Small intestine (tissue), 7 donors: ENCODE measurements at regions not wholly inside any gene's neighbourhood (a gene's known extent, or its start where the extent isn't known, plus 50 kb on each side); places are given as distances from the start of the nearest gene placed in this dataset.

Experiments used
- DNase-seq, 2 donors: peaks; one replicate each; pipeline versions ENCODE4 v3.0.0 to v3.0.0-alpha.2; 2013
- FAIRE-seq: peaks from 2 replicates; lab custom pipeline; 2012; peaks lifted over from hg19 to GRCh38; lab: Jason Lieb, UNC
- H3K27ac ChIP-seq, 3 donors: one replicate each; pipeline ENCODE4 v1.5.1; 2013; ENCODE audit warnings: low read length in 2 of 3, mild to moderate bottlenecking in 2 of 3, control low read depth in 1 of 3, inconsistent platforms in 1 of 3, low read depth in 1 of 3, moderate library complexity in 1 of 3
- H3K27me3 ChIP-seq, 3 donors: one replicate each; pipeline ENCODE4 v1.6.1; 2013; ENCODE audit warnings: low read length in 3 of 3, inconsistent platforms in 1 of 3; ENCODE audit not compliant: control insufficient read depth in 3 of 3, insufficient read depth in 3 of 3
- H3K36me3 ChIP-seq, 3 donors: one replicate each; pipeline ENCODE4 v1.6.1; 2013; ENCODE audit warnings: low read length in 3 of 3, inconsistent platforms in 1 of 3, low read depth in 1 of 3, mild to moderate bottlenecking in 1 of 3, moderate library complexity in 1 of 3; ENCODE audit not compliant: control insufficient read depth in 3 of 3, insufficient read depth in 2 of 3
- H3K4me1 ChIP-seq, 3 donors: one replicate each; pipeline ENCODE4 v1.6.1; 2013; ENCODE audit warnings: low read length in 2 of 3, inconsistent platforms in 1 of 3, low read depth in 1 of 3, mild to moderate bottlenecking in 1 of 3, moderate library complexity in 1 of 3; ENCODE audit not compliant: control insufficient read depth in 3 of 3, insufficient read depth in 2 of 3
- H3K4me3 ChIP-seq, 3 donors: one replicate each; pipeline ENCODE4 v1.5.1; 2013; ENCODE audit warnings: low read length in 3 of 3, control low read depth in 1 of 3, inconsistent platforms in 1 of 3, low read depth in 1 of 3, mild to moderate bottlenecking in 1 of 3, moderate library complexity in 1 of 3
- H3K9me3 ChIP-seq, 2 donors: one replicate each; pipeline ENCODE4 v1.6.1; 2013; ENCODE audit warnings: low read depth in 1 of 2, low read length in 1 of 2; ENCODE audit not compliant: control insufficient read depth in 2 of 2, insufficient read depth in 1 of 2
- WGBS, 3 donors: extraction: QIAGEN DNeasy Blood & Tissue Kit; methylation state at CpG; one replicate each; pipeline ENCODE4 v1.1.7; 2013; 5-methylcytosine and 5-hydroxymethylcytosine counted together
- donor health status: healthy with polysubstance abuse.
- donor health status: control.
- donor health status: control.
- donor health status: Bipolar disorder and iron deficiency.
- donor health status: healthy.

- Histone ChIP-seq H3K27me3 (no peaks in the 10 kb centered on the region), H3K4me3 (no peak overlapping the region), H3K27ac (no peak overlapping the region), H3K36me3 (no peaks in the 10 kb centered on the region), H3K9me3 (no peaks in the 10 kb centered on the region), H3K4me1 (no peaks in the 10 kb centered on the region)
- WGBS, 3 donors: 72 to 75% (median 75%) methylated on average over 11 of the region's 11 CpGs
- DNase-seq: no peak
- no peak for FAIRE-seq
Observed at GRCh38 chr5:2165615-2166305, 283.0 kb upstream of the IRX4 start.

- Histone ChIP-seq H3K27me3 (no peaks in the 10 kb centered on the region), H3K36me3 (no peaks in the 10 kb centered on the region), H3K27ac (no peak overlapping the region), H3K4me1 (no peaks in the 10 kb centered on the region), H3K9me3 (no peaks in the 10 kb centered on the region), H3K4me3 (no peak overlapping the region)
- FAIRE-seq (no peak), DNase-seq (no peak)
- 64 to 70% (median 64%) methylated on average over 15 of the region's 15 CpGs for WGBS, 3 donors
Observed at GRCh38 chr5:2165203-2165602, 282.5 kb upstream of the IRX4 start.

GRCh38 chr5:2164586-2164985, 281.9 kb upstream of the IRX4 start:
- Histone ChIP-seq H3K4me1 (no peaks in the 10 kb centered on the region), H3K27ac (no peak overlapping the region), H3K4me3 (no peak overlapping the region), H3K9me3 (no peaks in the 10 kb centered on the region), H3K27me3 (no peaks in the 10 kb centered on the region), H3K36me3 (no peaks in the 10 kb centered on the region)
- WGBS, 3 donors: 53 to 70% (median 70%) methylated on average over 13 of the region's 13 CpGs
- FAIRE-seq (no peak), DNase-seq (no peak)

- FAIRE-seq: no peak
- no peak for DNase-seq
- no peak overlapping the region for H3K4me3 ChIP-seq
- H3K9me3 ChIP-seq: no peaks in the 10 kb centered on the region
- WGBS, 3 donors: 65 to 70% (median 68%) methylated on average over 14 to 16 of the region's 16 CpGs
- no peak overlapping the region for H3K27ac ChIP-seq
- H3K4me1 ChIP-seq: no peaks in the 10 kb centered on the region
- no peaks in the 10 kb centered on the region for H3K27me3 ChIP-seq
- no peaks in the 10 kb centered on the region for H3K36me3 ChIP-seq
Observed at GRCh38 chr5:2163940-2164490, 281.3 kb upstream of the IRX4 start.

GRCh38 chr5:2163060-2163856, 280.5 kb upstream of the IRX4 start:
- 88 to 90% (median 90%) methylated on average over 20 of the region's 20 CpGs for WGBS, 3 donors
- Histone ChIP-seq H3K36me3 (no peaks in the 10 kb centered on the region), H3K27me3 (no peaks in the 10 kb centered on the region), H3K4me3 (no peak overlapping the region), H3K4me1 (no peaks in the 10 kb centered on the region), H3K9me3 (no peaks in the 10 kb centered on the region), H3K27ac (no peak overlapping the region)
- DNase-seq (no peak), FAIRE-seq (no peak)

GRCh38 chr5:2160811-2161210, 278.1 kb upstream of the IRX4 start:
- Histone ChIP-seq H3K4me1 (no peaks in the 10 kb centered on the region), H3K27ac (no peak overlapping the region), H3K27me3 (no peaks in the 10 kb centered on the region), H3K36me3 (no peaks in the 10 kb centered on the region), H3K9me3 (no peaks in the 10 kb centered on the region), H3K4me3 (no peak overlapping the region)
- FAIRE-seq (no peak), DNase-seq (no peak)
- 88 to 94% (median 88%) methylated on average over 2 of the region's 2 CpGs for WGBS, 3 donors

GRCh38 chr5:2158767-2159166, 276.0 kb upstream of the IRX4 start:
- no peak overlapping the region for H3K4me3 ChIP-seq
- H3K36me3 ChIP-seq: no peaks in the 10 kb centered on the region
- FAIRE-seq: no peak
- DNase-seq: no peak
- H3K9me3 ChIP-seq: no peaks in the 10 kb centered on the region
- H3K27ac ChIP-seq: no peak overlapping the region
- no peaks in the 10 kb centered on the region for H3K4me1 ChIP-seq
- WGBS, 3 donors: 41 to 63% (median 46%) methylated on average over 9 of the region's 9 CpGs
- H3K27me3 ChIP-seq: no peaks in the 10 kb centered on the region

GRCh38 chr5:2158109-2158508, 275.4 kb upstream of the IRX4 start:
- Histone ChIP-seq H3K36me3 (no peaks in the 10 kb centered on the region), H3K27me3 (no peaks in the 10 kb centered on the region), H3K27ac (no peak overlapping the region), H3K4me1 (no peaks in the 10 kb centered on the region), H3K4me3 (no peak overlapping the region), H3K9me3 (no peaks in the 10 kb centered on the region)
- DNase-seq: no peak
- FAIRE-seq: no peak
- 49 to 79% (median 58%) methylated on average over 5 of the region's 5 CpGs for WGBS, 3 donors
